Peyer's patch (tissue), 4 donors: ENCODE measurements at regions not wholly inside any gene's neighbourhood (a gene's known extent, or its start where the extent isn't known, plus 50 kb on each side); places are given as distances from the start of the nearest gene placed in this dataset.

ENCODE experiments used
- CTCF ChIP-seq, 6 experiments: fragments of 450-650 bp in 4 of 6; fragments of 200-600 bp in 2 of 6; sonication (generic) in 1 of 6; IDR thresholded peaks; one replicate each; pipeline ENCODE4 v1.5.1; 2017 to 2019; ENCODE audit warnings: antibody characterized with exemption in 6 of 6, mild to moderate bottlenecking in 3 of 6, moderate library complexity in 1 of 6
- POLR2A ChIP-seq, 2 donors: fragments of 450-650 bp; IDR thresholded peaks; one replicate each; pipeline ENCODE4 v1.5.1; 2017; ENCODE audit warnings: antibody characterized with exemption in 2 of 2, mild to moderate bottlenecking in 2 of 2, moderate library complexity in 2 of 2

- TF ChIP-seq CTCF (IDR thresholded peaks at IDR 0.05) (no peak), POLR2A (IDR thresholded peaks at IDR 0.05) (no peak)
These were observed 57.3 kb upstream of the SMIM30 start for GRCh38 chr7:113175525-113176104.
